K562 (cell line): ENCODE measurements at regions not wholly inside any gene's neighbourhood (a gene's known extent, or its start where the extent isn't known, plus 50 kb on each side); places are given as distances from the start of the nearest gene placed in this dataset.

Experiments used
- ATAC-seq: fragments of 200-7000 bp; cut with Tn5 transposase; 3 replicates; pipeline ENCODE4 v1.9.1; 2020; ENCODE audit warnings: moderate library complexity
- BruUV-seq: library from RNA; stranded (reverse); fragments of 400-500 nt; replicated peaks from 2 replicates; lab custom pipeline; 2021; lab: Mats Ljungman, UMichigan
- CTCF ChIA-PET: fragments of 300-600 bp; formaldehyde crosslinking; extraction: SDS; loops from one replicate; lab custom pipeline; 2021; ENCODE audit warnings: low intra/inter-chr PET ratio; lab: Yijun Ruan, JAX
- POLR2A ChIA-PET: fragments of 300-600, 350-650 bp; sonication (Branson Sonifier 250); formaldehyde crosslinking; extraction: SDS; loops from one replicate; lab custom pipeline; 2021; ENCODE audit warnings: antibody characterized with exemption, inconsistent platforms; lab: Yijun Ruan, JAX
- DNase-seq, 4 experiments: peaks; one replicate each; pipeline versions ENCODE4 v3.0.0 to v3.0.0-alpha.2; 2011 to 2018; ENCODE audit warnings: low spot score in 3 of 4, mixed read lengths in 3 of 4; ENCODE audit errors: extremely low read depth in 1 of 4
- FAIRE-seq: peaks from 2 replicates; lab custom pipeline; 2011; peaks lifted over from hg19 to GRCh38; lab: Jason Lieb, UNC
- H2AFZ ChIP-seq: 2 replicates; pipeline ENCODE4 v1.6.0; 2011; ENCODE audit warnings: low read depth, low read length, control low read depth, inconsistent platforms
- H3K27ac ChIP-seq: fragments of 200-600 bp; 3 replicates; pipeline ENCODE4 v1.8.0; 2011; ENCODE audit warnings: low read depth, mild to moderate bottlenecking, control low read depth, inconsistent platforms, low read length, moderate library complexity, mixed read lengths; ENCODE audit errors: extremely low read depth
- H3K27me3 ChIP-seq, 2 experiments: fragments of 300-600 bp in 1 of 2; 2 replicates in 1 of 2; 3 replicates in 1 of 2; pipeline versions ENCODE4 v1.6.0 to v1.8.0; 2011; ENCODE audit warnings: inconsistent platforms in 2 of 2, low read length in 2 of 2, mild to moderate bottlenecking in 1 of 2, mixed read lengths in 1 of 2, moderate library complexity in 1 of 2; ENCODE audit not compliant: control insufficient read depth in 2 of 2, insufficient read depth in 2 of 2
- H3K36me3 ChIP-seq: fragments of 300-600 bp; 3 replicates; pipeline ENCODE4 v1.8.0; 2011; ENCODE audit warnings: mild to moderate bottlenecking, low read length, inconsistent platforms; ENCODE audit not compliant: control insufficient read depth, insufficient read depth
- H3K4me1 ChIP-seq, 2 experiments: fragments of 200-600 bp in 1 of 2; replicated peaks in 1 of 2; 2 replicates in 1 of 2; 3 replicates in 1 of 2; pipeline versions ENCODE4 v1.5.1 to v1.8.0; 2011; ENCODE audit warnings: inconsistent platforms in 2 of 2, low read length in 2 of 2, mild to moderate bottlenecking in 1 of 2, mixed read lengths in 1 of 2, moderate library complexity in 1 of 2; ENCODE audit not compliant: control insufficient read depth in 2 of 2, insufficient read depth in 2 of 2
- H3K4me2 ChIP-seq: 2 replicates; pipeline ENCODE4 v1.6.1; 2011; ENCODE audit warnings: low read length, control low read depth, inconsistent platforms, mixed read lengths; ENCODE audit not compliant: insufficient read depth
- H3K4me3 ChIP-seq: fragments of 200-600 bp; sonication (generic), shearing (Covaris generic); 2 replicates; pipeline ENCODE4 v1.5.1; 2016; ENCODE audit warnings: control low read depth, inconsistent platforms
- H3K79me2 ChIP-seq: fragments of 200-600 bp; 3 replicates; pipeline ENCODE4 v1.8.0; 2011; ENCODE audit warnings: low read length, inconsistent platforms; ENCODE audit not compliant: control insufficient read depth, insufficient read depth
- H3K9ac ChIP-seq, 2 experiments: 2 replicates each; pipeline versions ENCODE4 v1.6.0 to v1.6.1; 2011; ENCODE audit warnings: low read depth in 2 of 2, low read length in 2 of 2, control low read depth in 1 of 2, inconsistent platforms in 1 of 2, mild to moderate bottlenecking in 1 of 2, mixed read lengths in 1 of 2; ENCODE audit not compliant: insufficient read depth in 1 of 2
- H3K9me1 ChIP-seq: one replicate; pipeline ENCODE4 v1.6.0; 2011; ENCODE audit warnings: inconsistent platforms, mild to moderate bottlenecking, low read length, moderate library complexity; ENCODE audit not compliant: control insufficient read depth, insufficient read depth
- H3K9me3 ChIP-seq: replicated peaks from 2 replicates; pipeline ENCODE4 v1.5.1; 2011; ENCODE audit warnings: low read depth, low read length, inconsistent platforms; ENCODE audit not compliant: control insufficient read depth, insufficient read depth
- H4K20me1 ChIP-seq: replicated peaks from 2 replicates; pipeline ENCODE4 v1.6.1; 2011; ENCODE audit warnings: low read length, inconsistent platforms, mixed read lengths; ENCODE audit not compliant: control insufficient read depth, insufficient read depth
- ARID2 ChIP-seq: fragments of 450-650 bp; IDR thresholded peaks from 2 replicates; pipeline ENCODE4 v1.6.1; 2017; ENCODE audit warnings: antibody characterized with exemption, mild to moderate bottlenecking
- CBX3 ChIP-seq, 2 experiments: IDR thresholded peaks; 1 replicate in 1 of 2; 2 replicates in 1 of 2; pipeline ENCODE4 v1.6.1; 2012; ENCODE audit warnings: inconsistent platforms in 2 of 2, low read length in 2 of 2, borderline replicate concordance in 1 of 2, control low read depth in 1 of 2
- RFX1 ChIP-seq: fragments of 450-650 bp; IDR thresholded peaks from 2 replicates; pipeline ENCODE4 v1.6.1; 2016; ENCODE audit warnings: mild to moderate bottlenecking, moderate library complexity
- SETDB1 ChIP-seq: IDR thresholded peaks from one replicate; pipeline ENCODE4 v1.6.1; 2012; ENCODE audit warnings: low read length, control low read depth, inconsistent platforms
- ZBED1 ChIP-seq: IDR thresholded peaks from 2 replicates; pipeline ENCODE4 v1.6.1; 2014
- ZNF507 ChIP-seq: conservative IDR thresholded peaks from 2 replicates; pipeline ENCODE4 v1.6.1; 2017; ENCODE audit warnings: missing genetic modification characterization, missing compliant biosample characterization
- WGBS: fragments of 100-300 bp; shearing (Covaris generic); methylation state at CpG from one replicate; pipeline ENCODE4 v1.1.6; 2016; ENCODE audit warnings: low coverage, mixed read lengths; ENCODE audit not compliant: insufficient coverage; ENCODE audit errors: missing lambda C conversion rate; 5-methylcytosine and 5-hydroxymethylcytosine counted together
- in situ Hi-C: fragments of 300-500 bp; cut with MboI; formaldehyde crosslinking; loops from 4 replicates; pipeline ENCODE4 v1.15.0; 2018; ENCODE audit warnings: inconsistent platforms, mixed read lengths
- intact Hi-C: fragments of 100-400 bp; cut with micrococcal nuclease; formaldehyde crosslinking; loops from 2 replicates; pipeline ENCODE4 v1.14.2; 2022
- TF ChIP-seq, protein P1 (sequence below): fragments of 450-650 bp; IDR thresholded peaks from 2 replicates; pipeline ENCODE4 v1.6.1; 2016; ENCODE audit warnings: borderline replicate concordance
- TF ChIP-seq, protein P2 (sequence below), 2 experiments: fragments of 150-350 bp in 1 of 2; IDR thresholded peaks; 2 replicates each; pipeline ENCODE4 v1.6.1; 2012 to 2016; ENCODE audit warnings: low read depth in 2 of 2, low read length in 2 of 2, mild to moderate bottlenecking in 1 of 2, moderate library complexity in 1 of 2

DNA sequence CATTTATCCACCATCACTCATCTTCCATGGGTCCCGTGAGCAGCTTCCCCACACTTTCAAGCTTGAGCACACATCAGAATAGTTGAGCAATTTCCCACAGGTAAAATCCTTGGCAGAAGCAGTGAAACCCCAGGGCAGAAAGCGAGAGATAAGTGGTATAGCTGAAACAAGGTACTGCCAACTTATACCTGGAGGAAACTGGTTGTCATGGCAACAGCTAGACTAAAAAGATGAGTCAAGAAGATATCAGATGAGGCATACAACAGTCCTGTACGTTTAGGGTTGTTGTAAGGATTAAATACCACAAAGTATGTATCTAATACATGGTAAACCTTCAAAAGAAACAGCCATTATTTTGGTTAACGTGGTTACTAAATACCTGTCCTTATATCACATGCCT lies 66.9 kb upstream of the PHOX2B start:
- 2% methylated on average over 4 of the region's 4 CpGs for WGBS
- ChIA-PET CTCF (no interaction called here), POLR2A (no interaction called here)
- H3K79me2 ChIP-seq: no peaks in the 10 kb centered on the region
- FAIRE-seq: no peak
- H3K27me3 ChIP-seq: no peaks in the 10 kb centered on the region
- intact Hi-C loops (no loop called here), in situ Hi-C loops (no loop called here)
- no peak for ATAC-seq
- no peaks in the 10 kb centered on the region for H3K9me3 ChIP-seq
- H4K20me1 ChIP-seq: no peaks in the 10 kb centered on the region
- no peaks in the 10 kb centered on the region for H3K4me1 ChIP-seq
- DNase-seq: no peak
- H3K9ac ChIP-seq: no peak overlapping the region
- H3K4me3 ChIP-seq: no peak overlapping the region
- no peaks in the 10 kb centered on the region for H3K9me1 ChIP-seq
- H3K27ac ChIP-seq: no peak overlapping the region
- no peak overlapping the region for H3K4me2 ChIP-seq
- no peak overlapping the region for H2AFZ ChIP-seq
- no TSS peak for BruUV-seq
- H3K36me3 ChIP-seq: no peaks in the 10 kb centered on the region
- no peak for TF ChIP-seq ZNF507 (tag)
- TF ChIP-seq, protein P1, sequence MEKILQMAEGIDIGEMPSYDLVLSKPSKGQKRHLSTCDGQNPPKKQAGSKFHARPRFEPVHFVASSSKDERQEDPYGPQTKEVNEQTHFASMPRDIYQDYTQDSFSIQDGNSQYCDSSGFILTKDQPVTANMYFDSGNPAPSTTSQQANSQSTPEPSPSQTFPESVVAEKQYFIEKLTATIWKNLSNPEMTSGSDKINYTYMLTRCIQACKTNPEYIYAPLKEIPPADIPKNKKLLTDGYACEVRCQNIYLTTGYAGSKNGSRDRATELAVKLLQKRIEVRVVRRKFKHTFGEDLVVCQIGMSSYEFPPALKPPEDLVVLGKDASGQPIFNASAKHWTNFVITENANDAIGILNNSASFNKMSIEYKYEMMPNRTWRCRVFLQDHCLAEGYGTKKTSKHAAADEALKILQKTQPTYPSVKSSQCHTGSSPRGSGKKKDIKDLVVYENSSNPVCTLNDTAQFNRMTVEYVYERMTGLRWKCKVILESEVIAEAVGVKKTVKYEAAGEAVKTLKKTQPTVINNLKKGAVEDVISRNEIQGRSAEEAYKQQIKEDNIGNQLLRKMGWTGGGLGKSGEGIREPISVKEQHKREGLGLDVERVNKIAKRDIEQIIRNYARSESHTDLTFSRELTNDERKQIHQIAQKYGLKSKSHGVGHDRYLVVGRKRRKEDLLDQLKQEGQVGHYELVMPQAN: no peak
- no peak for TF ChIP-seq ZBED1
- TF ChIP-seq, protein P2, sequence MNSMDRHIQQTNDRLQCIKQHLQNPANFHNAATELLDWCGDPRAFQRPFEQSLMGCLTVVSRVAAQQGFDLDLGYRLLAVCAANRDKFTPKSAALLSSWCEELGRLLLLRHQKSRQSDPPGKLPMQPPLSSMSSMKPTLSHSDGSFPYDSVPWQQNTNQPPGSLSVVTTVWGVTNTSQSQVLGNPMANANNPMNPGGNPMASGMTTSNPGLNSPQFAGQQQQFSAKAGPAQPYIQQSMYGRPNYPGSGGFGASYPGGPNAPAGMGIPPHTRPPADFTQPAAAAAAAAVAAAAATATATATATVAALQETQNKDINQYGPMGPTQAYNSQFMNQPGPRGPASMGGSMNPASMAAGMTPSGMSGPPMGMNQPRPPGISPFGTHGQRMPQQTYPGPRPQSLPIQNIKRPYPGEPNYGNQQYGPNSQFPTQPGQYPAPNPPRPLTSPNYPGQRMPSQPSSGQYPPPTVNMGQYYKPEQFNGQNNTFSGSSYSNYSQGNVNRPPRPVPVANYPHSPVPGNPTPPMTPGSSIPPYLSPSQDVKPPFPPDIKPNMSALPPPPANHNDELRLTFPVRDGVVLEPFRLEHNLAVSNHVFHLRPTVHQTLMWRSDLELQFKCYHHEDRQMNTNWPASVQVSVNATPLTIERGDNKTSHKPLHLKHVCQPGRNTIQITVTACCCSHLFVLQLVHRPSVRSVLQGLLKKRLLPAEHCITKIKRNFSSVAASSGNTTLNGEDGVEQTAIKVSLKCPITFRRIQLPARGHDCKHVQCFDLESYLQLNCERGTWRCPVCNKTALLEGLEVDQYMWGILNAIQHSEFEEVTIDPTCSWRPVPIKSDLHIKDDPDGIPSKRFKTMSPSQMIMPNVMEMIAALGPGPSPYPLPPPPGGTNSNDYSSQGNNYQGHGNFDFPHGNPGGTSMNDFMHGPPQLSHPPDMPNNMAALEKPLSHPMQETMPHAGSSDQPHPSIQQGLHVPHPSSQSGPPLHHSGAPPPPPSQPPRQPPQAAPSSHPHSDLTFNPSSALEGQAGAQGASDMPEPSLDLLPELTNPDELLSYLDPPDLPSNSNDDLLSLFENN (IDR thresholded peaks at IDR 0.05; ENCODE audit: low read depth in 2 of 2, low read length in 2 of 2): no peak
- peak; percentile 81 for TF ChIP-seq RFX1
- TF ChIP-seq SETDB1: no peak
- TF ChIP-seq ARID2: no peak
- TF ChIP-seq CBX3 (IDR thresholded peaks at IDR 0.05; ENCODE audit: borderline replicate concordance in 1 of 2, low read length in 2 of 2): no peak
